ENCODE measurements at regions not wholly inside any gene's neighbourhood (a gene's known extent, or its start where the extent isn't known, plus 50 kb on each side); places are given as distances from the start of the nearest gene placed in this dataset.

GRCh38 chr22:34526681-34527080 is 539.3 kb upstream of the ISX start:
- peaks cover 3% of the 10 kb centered on the region for H3K9me3 Mint-ChIP-seq
- intact Hi-C loops (cut with micrococcal nuclease): no loop called here
- TF ChIP-seq CTCF (IDR thresholded peaks at IDR 0.05): no peak
- ATAC-seq: no peak
- H3K27me3 Mint-ChIP-seq: no peaks in the 10 kb centered on the region
- CTCF ChIA-PET: no interaction called here
- POLR2A ChIA-PET: no interaction called here
- no peak overlapping the region for H3K4me3 Mint-ChIP-seq
- no peak overlapping the region for H3K27ac Mint-ChIP-seq
- no peak for DNase-seq
- H3K36me3 Mint-ChIP-seq (ENCODE audit: low read depth): no peaks in the 10 kb centered on the region
- H3K4me1 Mint-ChIP-seq (ENCODE audit: low read depth): no peaks in the 10 kb centered on the region

GRCh38 chr22:34534101-34534500 is 531.9 kb upstream of the ISX start:
- peaks cover 3% of the 10 kb centered on the region for H3K9me3 Mint-ChIP-seq
- H3K27ac Mint-ChIP-seq: no peak overlapping the region
- ChIA-PET POLR2A (no interaction called here), CTCF (no interaction called here)
- no peaks in the 10 kb centered on the region for H3K4me1 Mint-ChIP-seq (ENCODE audit: low read depth)
- no peaks in the 10 kb centered on the region for H3K36me3 Mint-ChIP-seq (ENCODE audit: low read depth)
- H3K27me3 Mint-ChIP-seq: no peaks in the 10 kb centered on the region
- no peak for ATAC-seq
- intact Hi-C loops (cut with micrococcal nuclease): no loop called here
- no peak for DNase-seq
- no peak for TF ChIP-seq CTCF (IDR thresholded peaks at IDR 0.05)
- no peak overlapping the region for H3K4me3 Mint-ChIP-seq

- intact Hi-C loops (cut with micrococcal nuclease): no loop called here
- ChIA-PET CTCF (no interaction called here), POLR2A (no interaction called here)
- no peak for DNase-seq
- ATAC-seq: no peak
- Mint-ChIP-seq H3K27me3 (peaks cover 3% of the 10 kb centered on the region), H3K4me1 (ENCODE audit: low read depth) (no peaks in the 10 kb centered on the region), H3K4me3 (no peak overlapping the region), H3K27ac (no peak overlapping the region), H3K36me3 (ENCODE audit: low read depth) (no peaks in the 10 kb centered on the region), H3K9me3 (peaks cover 4% of the 10 kb centered on the region)
- TF ChIP-seq CTCF (IDR thresholded peaks at IDR 0.05): no peak
Observed at GRCh38 chr22:34567367-34567766, 498.6 kb upstream of the ISX start.

GRCh38 chr22:34570408-34570807 is 495.6 kb upstream of the ISX start:
- DNase-seq: no peak
- Mint-ChIP-seq H3K36me3 (ENCODE audit: low read depth) (no peaks in the 10 kb centered on the region), H3K9me3 (peaks cover 4% of the 10 kb centered on the region), H3K4me1 (ENCODE audit: low read depth) (no peaks in the 10 kb centered on the region), H3K27me3 (no peaks in the 10 kb centered on the region), H3K4me3 (no peak overlapping the region), H3K27ac (no peak overlapping the region)
- ChIA-PET POLR2A (no interaction called here), CTCF (no interaction called here)
- intact Hi-C loops (cut with micrococcal nuclease): no loop called here
- no peak for ATAC-seq
- no peak for TF ChIP-seq CTCF (IDR thresholded peaks at IDR 0.05)

GRCh38 chr22:34579519-34579918 is 486.4 kb upstream of the ISX start:
- Mint-ChIP-seq H3K4me1 (ENCODE audit: low read depth) (no peaks in the 10 kb centered on the region), H3K36me3 (ENCODE audit: low read depth) (no peaks in the 10 kb centered on the region), H3K27me3 (peaks cover 2% of the 10 kb centered on the region), H3K27ac (no peak overlapping the region), H3K4me3 (no peak overlapping the region), H3K9me3 (no peaks in the 10 kb centered on the region)
- no peak for TF ChIP-seq CTCF (IDR thresholded peaks at IDR 0.05)
- no peak for ATAC-seq
- POLR2A ChIA-PET: no interaction called here
- intact Hi-C loops (cut with micrococcal nuclease): no loop called here
- CTCF ChIA-PET: no interaction called here
- DNase-seq: no peak
